ENCODE measurements at regions not wholly inside any gene's neighbourhood (a gene's known extent, or its start where the extent isn't known, plus 50 kb on each side); places are given as distances from the start of the nearest gene placed in this dataset.

- DNase-seq (ENCODE audit: low read depth in 2 of 2), result no peak
These were observed 352.6 kb upstream of the ZMIZ1 start for GRCh38 chr10:78716043-78716660.

GRCh38 chr10:78717200-78717599 is 351.6 kb upstream of the ZMIZ1 start:
- DNase-seq (ENCODE audit: low read depth in 2 of 2), result no peak

- DNase-seq (ENCODE audit: low read depth in 2 of 2), result no peak
These were observed 350.7 kb upstream of the ZMIZ1 start for GRCh38 chr10:78718032-78718572.

- no peak for DNase-seq (ENCODE audit: low read depth in 2 of 2)
These were observed 349.5 kb upstream of the ZMIZ1 start for GRCh38 chr10:78719276-78719675.

- no peak for DNase-seq (ENCODE audit: low read depth in 2 of 2)
These were observed 348.7 kb upstream of the ZMIZ1 start for GRCh38 chr10:78720091-78720490.

- no peak for DNase-seq (ENCODE audit: low read depth in 2 of 2)
These were observed 347.5 kb upstream of the ZMIZ1 start for GRCh38 chr10:78721231-78721630.

- DNase-seq (ENCODE audit: low read depth in 2 of 2), result no peak
These were observed 343.9 kb upstream of the ZMIZ1 start for GRCh38 chr10:78724846-78725245.

- DNase-seq (ENCODE audit: low read depth in 2 of 2), result no peak
These were observed 342.6 kb upstream of the ZMIZ1 start for GRCh38 chr10:78726171-78726570.

GRCh38 chr10:78727251-78727650 is 341.5 kb upstream of the ZMIZ1 start:
- DNase-seq (ENCODE audit: low read depth in 2 of 2), result no peak

GRCh38 chr10:78727728-78728127 is 341.0 kb upstream of the ZMIZ1 start:
- no peak for DNase-seq (ENCODE audit: low read depth in 2 of 2)

GRCh38 chr10:78728176-78728575 is 340.6 kb upstream of the ZMIZ1 start:
- no peak for DNase-seq (ENCODE audit: low read depth in 2 of 2)

- no peak for DNase-seq (ENCODE audit: low read depth in 2 of 2)
These were observed 339.4 kb upstream of the ZMIZ1 start for GRCh38 chr10:78729366-78729765.

GRCh38 chr10:78729800-78730199 is 339.0 kb upstream of the ZMIZ1 start:
- DNase-seq (ENCODE audit: low read depth in 2 of 2), result no peak

- DNase-seq (ENCODE audit: low read depth in 2 of 2), result no peak
These were observed 338.0 kb upstream of the ZMIZ1 start for GRCh38 chr10:78730754-78731153.

GRCh38 chr10:78731675-78732074 is 337.1 kb upstream of the ZMIZ1 start:
- DNase-seq (ENCODE audit: low read depth in 2 of 2), result no peak

- no peak for DNase-seq (ENCODE audit: low read depth in 2 of 2)
These were observed 336.4 kb upstream of the ZMIZ1 start for GRCh38 chr10:78732381-78732780.

- DNase-seq (ENCODE audit: low read depth in 2 of 2), result no peak
These were observed 331.7 kb upstream of the ZMIZ1 start for GRCh38 chr10:78736926-78737630.

GRCh38 chr10:78737883-78738856 is 330.6 kb upstream of the ZMIZ1 start:
- no peak for DNase-seq (ENCODE audit: low read depth in 2 of 2)

- DNase-seq (ENCODE audit: low read depth in 2 of 2), result no peak
These were observed 329.9 kb upstream of the ZMIZ1 start for GRCh38 chr10:78738861-78739260.

- no peak for DNase-seq (ENCODE audit: low read depth in 2 of 2)
These were observed 329.2 kb upstream of the ZMIZ1 start for GRCh38 chr10:78739444-78740053.

GRCh38 chr10:78740976-78741915 is 327.5 kb upstream of the ZMIZ1 start:
- no peak for DNase-seq (ENCODE audit: low read depth in 2 of 2)

Data from stimulated activated CD4-positive, alpha-beta T cell treated with anti-CD3 and anti-CD28 coated beads, Interleukin-4, amount 100 ng/mL, for 48 hours (primary cell).